Upper lobe of right lung (tissue), 1 donor: ENCODE measurements at regions not wholly inside any gene's neighbourhood (a gene's known extent, or its start where the extent isn't known, plus 50 kb on each side); places are given as distances from the start of the nearest gene placed in this dataset.

Experiments used
- ATAC-seq: fragments of 200-7000 bp; cut with Tn5 transposase; one replicate; pipeline ENCODE4 v1.9.1; 2020; ENCODE audit warnings: mild to moderate bottlenecking, moderate library complexity
- DNase-seq: peaks from one replicate; pipeline ENCODE4 v3.0.0-alpha.2; 2020
- H3K27ac ChIP-seq: fragments of 200-600 bp; one replicate; pipeline ENCODE4 v1.8.0; 2022
- H3K27me3 ChIP-seq: fragments of 200-600 bp; one replicate; pipeline ENCODE4 v1.8.0; 2022; ENCODE audit warnings: mild to moderate bottlenecking
- H3K36me3 ChIP-seq: fragments of 200-600 bp; one replicate; pipeline ENCODE4 v1.8.0; 2022
- H3K4me1 ChIP-seq: fragments of 200-600 bp; one replicate; pipeline ENCODE4 v1.8.0; 2022
- H3K4me3 ChIP-seq: fragments of 200-600 bp; one replicate; pipeline ENCODE4 v1.8.0; 2022; ENCODE audit warnings: mild to moderate bottlenecking
- H3K9me3 ChIP-seq: fragments of 200-600 bp; one replicate; pipeline ENCODE4 v1.8.0; 2022
- CTCF ChIP-seq: fragments of 200-600 bp; IDR thresholded peaks from one replicate; pipeline ENCODE4 v1.8.0; 2022; ENCODE audit warnings: antibody characterized with exemption
- intact Hi-C: fragments of 100-400 bp; cut with DNase I; formaldehyde crosslinking; loops from one replicate; pipeline ENCODE4 v1.11.0; 2022
- donor health status: DM: no; HTN: yes; CAD: no; lungs with severe emphysema.

DNA sequence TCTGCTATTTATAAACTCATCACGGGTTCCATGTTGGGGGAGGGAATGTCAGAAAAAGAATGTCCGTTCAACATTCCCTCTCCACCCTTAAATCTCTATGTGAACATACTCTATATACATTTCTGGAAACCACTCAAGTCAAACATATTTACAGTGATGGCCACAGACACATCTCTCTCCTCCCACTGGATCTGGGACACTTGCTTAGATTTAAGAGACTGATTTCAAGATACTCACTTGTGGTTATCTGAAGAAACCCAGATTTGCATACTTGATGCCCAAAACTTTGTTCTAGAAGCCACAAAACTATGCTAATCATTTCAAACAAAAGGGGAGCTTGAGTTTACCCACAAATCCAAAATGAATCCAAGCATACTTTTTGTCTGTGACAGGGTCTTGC lies 182.9 kb upstream of the SOX9 start:
- no peak for TF ChIP-seq CTCF
- H3K4me3 ChIP-seq = no peak overlapping the region
- no peaks in the 10 kb centered on the region for H3K9me3 ChIP-seq
- H3K36me3 ChIP-seq = no peaks in the 10 kb centered on the region
- ATAC-seq (no peak), DNase-seq (no peak)
- no peaks in the 10 kb centered on the region for H3K27me3 ChIP-seq
- H3K27ac ChIP-seq = no peak overlapping the region
- H3K4me1 ChIP-seq = no peaks in the 10 kb centered on the region
- intact Hi-C loops = no loop called here

- Histone ChIP-seq H3K27me3 (no peaks in the 10 kb centered on the region), H3K27ac (no peak overlapping the region), H3K4me3 (no peak overlapping the region), H3K4me1 (no peaks in the 10 kb centered on the region), H3K36me3 (no peaks in the 10 kb centered on the region), H3K9me3 (no peaks in the 10 kb centered on the region)
- intact Hi-C loops = no loop called here
- DNase-seq (no peak), ATAC-seq (peak; percentile 76)
- TF ChIP-seq CTCF = no peak
Observed at GRCh38 chr17:71938340-71939010, 182.3 kb upstream of the SOX9 start.

- intact Hi-C loops = no loop called here
Observed at GRCh38 chr17:71941920-71942319, 178.9 kb upstream of the SOX9 start.

GRCh38 chr17:71942626-71943025 lies 178.2 kb upstream of the SOX9 start:
- Histone ChIP-seq H3K27ac (no peak overlapping the region), H3K4me1 (no peaks in the 10 kb centered on the region), H3K4me3 (no peak overlapping the region), H3K9me3 (no peaks in the 10 kb centered on the region), H3K27me3 (no peaks in the 10 kb centered on the region), H3K36me3 (no peaks in the 10 kb centered on the region)
- intact Hi-C loops = no loop called here
- no peak for ATAC-seq
- no peak for TF ChIP-seq CTCF
- no peak for DNase-seq

More at GRCh38 chr17:71941920-71942319, 178.9 kb upstream of the SOX9 start:
- ATAC-seq (no peak), DNase-seq (no peak)
- TF ChIP-seq CTCF = no peak
- Histone ChIP-seq H3K9me3 (no peaks in the 10 kb centered on the region), H3K4me1 (no peaks in the 10 kb centered on the region), H3K4me3 (no peak overlapping the region), H3K27me3 (no peaks in the 10 kb centered on the region), H3K27ac (no peak overlapping the region), H3K36me3 (no peaks in the 10 kb centered on the region)

- no peaks in the 10 kb centered on the region for H3K36me3 ChIP-seq
- no peak for TF ChIP-seq CTCF
- H3K9me3 ChIP-seq = no peaks in the 10 kb centered on the region
- no peak overlapping the region for H3K27ac ChIP-seq
- H3K4me3 ChIP-seq = no peak overlapping the region
- ATAC-seq (no peak), DNase-seq (no peak)
- intact Hi-C loops = no loop called here
- H3K27me3 ChIP-seq = no peaks in the 10 kb centered on the region
- no peaks in the 10 kb centered on the region for H3K4me1 ChIP-seq
Observed at GRCh38 chr17:71948703-71949422, 172.0 kb upstream of the SOX9 start.
